Stimulated activated CD8-positive, alpha-beta memory T cell treated with anti-CD3 and anti-CD28 coated beads, Interleukin-4, amount 100 ng/mL, for 24 hours (primary cell): ENCODE measurements at regions not wholly inside any gene's neighbourhood (a gene's known extent, or its start where the extent isn't known, plus 50 kb on each side); places are given as distances from the start of the nearest gene placed in this dataset.
"Not testable (repeated sequence)": the region's sequence is repeated elsewhere in the genome, so short reads cannot be mapped to it uniquely, and the experiment has no call there.

Experiments used
- DNase-seq: peaks from one replicate; pipeline ENCODE4 v3.0.0-alpha.2; 2020; ENCODE audit warnings: low read depth

GRCh38 chr17:68700421-68700820 lies 99.3 kb upstream of the FAM20A start:
- no peak for DNase-seq

GRCh38 chr17:68699936-68700335 lies 98.8 kb upstream of the FAM20A start:
- DNase-seq, result no peak

- DNase-seq, result no peak
Measured at GRCh38 chr17:68698746-68699145, 97.6 kb upstream of the FAM20A start.

GRCh38 chr17:68697850-68698361 lies 96.7 kb upstream of the FAM20A start:
- DNase-seq, result no peak

- no peak for DNase-seq
Measured at GRCh38 chr17:68695659-68696058, 94.5 kb upstream of the FAM20A start.

- DNase-seq, result no peak
Measured at GRCh38 chr17:68694791-68695485, 93.8 kb upstream of the FAM20A start.

GRCh38 chr17:68693896-68694295 lies 92.7 kb upstream of the FAM20A start:
- DNase-seq, result no peak

GRCh38 chr17:68693466-68693865 lies 92.3 kb upstream of the FAM20A start:
- no peak for DNase-seq

GRCh38 chr17:68686108-68686988 lies 85.2 kb upstream of the FAM20A start:
- no peak for DNase-seq

GRCh38 chr17:68684949-68685357 lies 83.8 kb upstream of the FAM20A start:
- DNase-seq, result no peak

GRCh38 chr17:68682903-68683302 lies 81.7 kb upstream of the FAM20A start:
- DNase-seq, result no peak

- no peak for DNase-seq
Measured at GRCh38 chr17:68679882-68680281, 78.7 kb upstream of the FAM20A start.

GRCh38 chr17:68676856-68677255 lies 75.7 kb upstream of the FAM20A start:
- DNase-seq, result no peak

GRCh38 chr17:68675723-68676122 lies 74.6 kb upstream of the FAM20A start:
- no peak for DNase-seq

- DNase-seq, result no peak
Measured at GRCh38 chr17:68674029-68674925, 73.1 kb upstream of the FAM20A start.

GRCh38 chr17:68670967-68671693 lies 70.0 kb upstream of the FAM20A start:
- DNase-seq, result no peak

GRCh38 chr17:68666438-68666837 lies 65.3 kb upstream of the FAM20A start:
- not testable (repeated sequence) for DNase-seq

GRCh38 chr17:68665373-68665772 lies 64.2 kb upstream of the FAM20A start:
- DNase-seq, result no peak

- no peak for DNase-seq
Measured at GRCh38 chr17:68662479-68662878, 61.3 kb upstream of the FAM20A start.

- DNase-seq, result no peak
Measured at GRCh38 chr17:68662037-68662432, 60.9 kb upstream of the FAM20A start.

GRCh38 chr17:68661265-68662036 lies 60.3 kb upstream of the FAM20A start:
- no peak for DNase-seq
